Smooth muscle cell (in vitro differentiated cells): ENCODE measurements at regions not wholly inside any gene's neighbourhood (a gene's known extent, or its start where the extent isn't known, plus 50 kb on each side); places are given as distances from the start of the nearest gene placed in this dataset.

Experiments
- DNase-seq: peaks from one replicate; lab custom pipeline; 2025; ENCODE audit not compliant: unreplicated experiment; lab: John Stamatoyannopoulos, UW
- H2AFZ ChIP-seq: fragments of 200-600 bp; sonication (generic); 2 replicates; pipeline ENCODE4 v1.6.0; 2016; ENCODE audit warnings: antibody characterized with exemption, low read depth, mild to moderate bottlenecking
- H3F3A ChIP-seq: fragments of 200-600 bp; sonication (generic); 2 replicates; pipeline ENCODE4 v1.6.0; 2017; ENCODE audit warnings: antibody characterized with exemption, low read depth
- H3K27ac ChIP-seq: fragments of 200-600 bp; sonication (generic); 2 replicates; pipeline ENCODE4 v1.5.1; 2016; ENCODE audit warnings: low read depth, mild to moderate bottlenecking
- H3K27me3 ChIP-seq: fragments of 200-600 bp; sonication (generic); 2 replicates; pipeline ENCODE4 v1.6.1; 2016; ENCODE audit warnings: low read depth, mild to moderate bottlenecking
- H3K36me3 ChIP-seq: fragments of 200-600 bp; sonication (generic); 2 replicates; pipeline ENCODE4 v1.5.1; 2016; ENCODE audit warnings: low read depth
- H3K4me1 ChIP-seq: fragments of 200-600 bp; sonication (generic); 2 replicates; pipeline ENCODE4 v1.5.1; 2016; ENCODE audit warnings: low read depth
- H3K4me2 ChIP-seq: fragments of 200-600 bp; sonication (generic); 2 replicates; pipeline ENCODE4 v1.6.0; 2016; ENCODE audit warnings: mild to moderate bottlenecking
- H3K4me3 ChIP-seq: fragments of 200-600 bp; sonication (generic); 2 replicates; pipeline ENCODE4 v1.5.1; 2016; ENCODE audit warnings: mild to moderate bottlenecking
- H3K79me2 ChIP-seq: fragments of 200-600 bp; sonication (generic); 2 replicates; pipeline ENCODE4 v1.6.0; 2016; ENCODE audit warnings: low read depth, mild to moderate bottlenecking
- H3K9ac ChIP-seq: fragments of 200-600 bp; sonication (generic); 2 replicates; pipeline ENCODE4 v1.6.0; 2016; ENCODE audit warnings: low read depth
- H3K9me3 ChIP-seq: fragments of 200-600 bp; sonication (generic); replicated peaks from 2 replicates; pipeline ENCODE4 v1.5.1; 2016; ENCODE audit warnings: low read depth
- H4K20me1 ChIP-seq: fragments of 200-600 bp; sonication (generic); 2 replicates; pipeline ENCODE4 v1.6.0; 2016; ENCODE audit warnings: low read depth
- WGBS: methylation state at CpG from one replicate; pipeline ENCODE4 v1.1.7; 2016; ENCODE audit warnings: low lambda C conversion rate; 5-methylcytosine and 5-hydroxymethylcytosine counted together
- TF ChIP-seq, protein P1 (sequence below): fragments of 200-600 bp; sonication (generic); IDR thresholded peaks from 2 replicates; pipeline ENCODE4 v1.5.1; 2017; ENCODE audit warnings: borderline replicate concordance, mild to moderate bottlenecking, antibody characterized with exemption; ENCODE audit not compliant: insufficient read depth, poor library complexity, severe bottlenecking

DNA sequence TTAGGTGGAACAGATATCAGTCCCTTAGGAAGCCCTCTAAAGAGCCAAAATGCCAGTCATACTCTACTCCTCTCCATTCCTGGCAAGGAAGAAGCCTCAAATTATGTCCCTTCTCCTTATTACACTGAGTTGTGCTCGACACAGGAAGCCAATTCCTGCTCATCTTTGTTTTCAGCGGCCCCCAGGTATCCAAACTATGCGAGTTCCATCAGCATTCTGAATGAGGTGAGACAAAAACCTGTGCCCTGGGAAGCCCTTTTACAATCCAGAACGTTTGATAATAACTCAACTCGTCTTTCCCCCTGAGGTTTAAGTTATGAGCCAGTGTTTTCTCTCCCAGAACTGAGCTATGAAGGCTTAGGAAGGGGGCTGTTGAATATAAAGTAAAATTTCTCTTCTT is 580.5 kb downstream of the NXPH1 start:
- Histone ChIP-seq H2AFZ (peak overlapping the region; percentile 54), H3K9ac (no peak overlapping the region), H3K27me3 (no peaks in the 10 kb centered on the region), H4K20me1 (no peaks in the 10 kb centered on the region), H3K79me2 (no peaks in the 10 kb centered on the region), H3K4me1 (no peaks in the 10 kb centered on the region), H3K4me3 (no peak overlapping the region), H3K9me3 (no peaks in the 10 kb centered on the region), H3F3A (no peaks in the 10 kb centered on the region), H3K36me3 (no peaks in the 10 kb centered on the region), H3K27ac (no peak overlapping the region), H3K4me2 (no peak overlapping the region)
- no peak for DNase-seq
- WGBS = 15% methylated on average over 5 of the region's 5 CpGs
- TF ChIP-seq, protein P1, sequence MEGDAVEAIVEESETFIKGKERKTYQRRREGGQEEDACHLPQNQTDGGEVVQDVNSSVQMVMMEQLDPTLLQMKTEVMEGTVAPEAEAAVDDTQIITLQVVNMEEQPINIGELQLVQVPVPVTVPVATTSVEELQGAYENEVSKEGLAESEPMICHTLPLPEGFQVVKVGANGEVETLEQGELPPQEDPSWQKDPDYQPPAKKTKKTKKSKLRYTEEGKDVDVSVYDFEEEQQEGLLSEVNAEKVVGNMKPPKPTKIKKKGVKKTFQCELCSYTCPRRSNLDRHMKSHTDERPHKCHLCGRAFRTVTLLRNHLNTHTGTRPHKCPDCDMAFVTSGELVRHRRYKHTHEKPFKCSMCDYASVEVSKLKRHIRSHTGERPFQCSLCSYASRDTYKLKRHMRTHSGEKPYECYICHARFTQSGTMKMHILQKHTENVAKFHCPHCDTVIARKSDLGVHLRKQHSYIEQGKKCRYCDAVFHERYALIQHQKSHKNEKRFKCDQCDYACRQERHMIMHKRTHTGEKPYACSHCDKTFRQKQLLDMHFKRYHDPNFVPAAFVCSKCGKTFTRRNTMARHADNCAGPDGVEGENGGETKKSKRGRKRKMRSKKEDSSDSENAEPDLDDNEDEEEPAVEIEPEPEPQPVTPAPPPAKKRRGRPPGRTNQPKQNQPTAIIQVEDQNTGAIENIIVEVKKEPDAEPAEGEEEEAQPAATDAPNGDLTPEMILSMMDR = no peak

DNA sequence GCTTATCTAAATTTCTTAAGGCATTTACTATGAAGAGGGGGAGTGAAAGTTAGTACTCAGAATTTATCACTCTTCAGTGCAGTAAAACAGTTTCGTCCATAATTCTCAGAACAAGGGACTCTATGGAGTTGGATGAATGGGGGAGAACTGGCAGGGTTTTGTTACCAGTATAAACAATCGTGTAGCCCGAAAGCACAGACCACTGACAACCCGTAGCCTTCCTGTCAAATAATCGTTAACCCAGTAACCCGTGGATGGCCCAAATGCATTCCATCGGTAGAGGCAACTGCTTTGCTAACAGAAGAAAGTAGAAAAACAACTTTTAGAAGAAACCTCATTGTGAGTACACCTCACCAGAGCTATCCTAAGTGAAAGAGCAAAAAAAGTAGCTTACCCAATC is 583.9 kb downstream of the NXPH1 start:
- H3K9ac ChIP-seq = no peak overlapping the region
- no peaks in the 10 kb centered on the region for H3K79me2 ChIP-seq
- no peak overlapping the region for H3K27ac ChIP-seq
- no peaks in the 10 kb centered on the region for H4K20me1 ChIP-seq
- no peak overlapping the region for H3K4me2 ChIP-seq
- H3K27me3 ChIP-seq = no peaks in the 10 kb centered on the region
- TF ChIP-seq, protein P1 = no peak
- whole genome bisulfite sequencing = 89% methylated on average over 7 of the region's 7 CpGs
- no peaks in the 10 kb centered on the region for H3F3A ChIP-seq
- H3K4me3 ChIP-seq = no peak overlapping the region
- H2AFZ ChIP-seq = no peak overlapping the region
- no peaks in the 10 kb centered on the region for H3K4me1 ChIP-seq
- no peak for DNase-seq
- no peaks in the 10 kb centered on the region for H3K36me3 ChIP-seq
- no peaks in the 10 kb centered on the region for H3K9me3 ChIP-seq

DNA sequence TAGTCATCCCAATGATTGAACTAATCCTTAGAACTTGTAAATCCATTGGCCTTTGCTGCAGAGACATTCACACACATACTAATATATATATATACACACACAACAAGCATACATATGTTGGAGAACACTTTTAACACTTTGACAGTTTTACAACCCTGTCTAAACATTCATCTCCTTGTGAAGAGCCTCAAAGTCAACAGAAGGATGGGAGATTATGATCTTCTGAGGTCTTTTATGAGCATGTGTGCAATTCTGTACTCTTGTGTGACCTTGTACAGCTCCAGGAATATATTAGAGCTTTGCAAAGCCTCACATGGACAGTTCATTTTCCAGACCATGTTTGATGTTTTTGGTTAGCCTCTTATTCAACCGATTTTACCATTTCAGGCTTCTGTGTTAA is 589.0 kb downstream of the NXPH1 start:
- Histone ChIP-seq H3F3A (no peaks in the 10 kb centered on the region), H3K4me3 (no peak overlapping the region), H3K4me1 (no peaks in the 10 kb centered on the region), H3K27ac (no peak overlapping the region), H4K20me1 (no peaks in the 10 kb centered on the region), H3K9ac (no peak overlapping the region), H3K4me2 (no peak overlapping the region), H2AFZ (no peak overlapping the region), H3K36me3 (no peaks in the 10 kb centered on the region), H3K27me3 (no peaks in the 10 kb centered on the region), H3K79me2 (no peaks in the 10 kb centered on the region), H3K9me3 (no peaks in the 10 kb centered on the region)
- TF ChIP-seq, protein P1 = no peak
- 84% methylated on average over 1 of the region's 1 CpG for WGBS
- no peak for DNase-seq

DNA sequence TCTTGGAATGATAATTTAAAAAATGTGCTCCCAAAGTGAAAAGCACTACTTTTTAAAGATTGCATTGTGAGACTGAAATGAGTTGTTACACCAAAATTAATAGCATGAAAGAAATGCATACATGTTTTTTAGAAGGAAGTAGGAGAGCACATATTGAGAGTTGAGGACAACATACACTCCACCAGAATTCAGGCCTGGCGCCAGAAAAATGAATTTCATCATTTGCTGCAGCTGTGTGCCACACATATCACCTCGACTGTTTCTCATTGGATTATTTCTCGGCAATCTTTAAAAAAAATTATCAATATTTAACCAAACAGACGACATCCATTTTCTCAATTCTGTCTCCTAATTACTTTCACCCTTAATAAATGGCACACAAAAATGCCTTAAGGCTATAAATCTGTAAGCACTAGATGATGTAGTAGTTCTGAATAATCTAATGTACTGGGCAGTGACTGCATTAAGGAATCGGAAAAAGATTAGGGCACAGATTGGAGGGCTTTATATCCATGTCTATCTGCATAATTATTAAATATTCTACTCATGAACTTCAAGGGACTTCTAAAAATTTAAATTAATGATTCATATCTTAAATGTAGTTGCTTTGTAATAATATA is 590.4 kb downstream of the NXPH1 start:
- Histone ChIP-seq H3K27me3 (no peaks in the 10 kb centered on the region), H3K4me1 (no peaks in the 10 kb centered on the region), H2AFZ (no peak overlapping the region), H3K4me3 (no peak overlapping the region), H4K20me1 (no peaks in the 10 kb centered on the region), H3F3A (no peaks in the 10 kb centered on the region), H3K9ac (no peak overlapping the region), H3K27ac (no peak overlapping the region), H3K9me3 (no peaks in the 10 kb centered on the region), H3K36me3 (no peaks in the 10 kb centered on the region), H3K4me2 (no peak overlapping the region), H3K79me2 (no peaks in the 10 kb centered on the region)
- WGBS = 93% methylated on average over 5 of the region's 5 CpGs
- no peak for DNase-seq
- TF ChIP-seq, protein P1 = no peak
